HS-27A (cell line): ENCODE measurements at regions not wholly inside any gene's neighbourhood (a gene's known extent, or its start where the extent isn't known, plus 50 kb on each side); places are given as distances from the start of the nearest gene placed in this dataset.
"Not testable (repeated sequence)": the region's sequence is repeated elsewhere in the genome, so short reads cannot be mapped to it uniquely, and the experiment has no call there.

Source experiments
- DNase-seq: peaks from one replicate; pipeline ENCODE4 v3.0.0-alpha.2; 2012; ENCODE audit warnings: low read depth, missing footprints

- DNase-seq = no peak
Measured at GRCh38 chr6:79810185-79810705, 137.1 kb downstream of the ELOVL4 start.

- no peak for DNase-seq
Measured at GRCh38 chr6:79808921-79809320, 138.4 kb downstream of the ELOVL4 start.

GRCh38 chr6:79806661-79807060 lies 140.7 kb downstream of the ELOVL4 start:
- DNase-seq = not testable (repeated sequence)

GRCh38 chr6:79804732-79805131 lies 142.6 kb downstream of the ELOVL4 start:
- no peak for DNase-seq

- DNase-seq = no peak
Measured at GRCh38 chr6:79803917-79804316, 143.4 kb downstream of the ELOVL4 start.

- DNase-seq = no peak
Measured at GRCh38 chr6:79802657-79803300, 144.6 kb downstream of the ELOVL4 start.

GRCh38 chr6:79801362-79801761 lies 146.0 kb downstream of the ELOVL4 start:
- DNase-seq = no peak

GRCh38 chr6:79798841-79799240 lies 148.5 kb downstream of the ELOVL4 start:
- no peak for DNase-seq

- no peak for DNase-seq
Measured at GRCh38 chr6:79797912-79798311, 149.4 kb downstream of the ELOVL4 start.

- DNase-seq = no peak
Measured at GRCh38 chr6:79797163-79797764, 150.1 kb downstream of the ELOVL4 start.

GRCh38 chr6:79796197-79796596 lies 151.2 kb downstream of the ELOVL4 start:
- DNase-seq = no peak

- DNase-seq = no peak
Measured at GRCh38 chr6:79789896-79790295, 157.5 kb downstream of the ELOVL4 start.

GRCh38 chr6:79788756-79789155 lies 157.6 kb downstream of the SH3BGRL2 start:
- DNase-seq = no peak

GRCh38 chr6:79787626-79788025 lies 156.5 kb downstream of the SH3BGRL2 start:
- DNase-seq = no peak

GRCh38 chr6:79784395-79784753 lies 153.2 kb downstream of the SH3BGRL2 start:
- no peak for DNase-seq

GRCh38 chr6:79783670-79784394 lies 152.7 kb downstream of the SH3BGRL2 start:
- DNase-seq = no peak

GRCh38 chr6:79782792-79783580 lies 151.9 kb downstream of the SH3BGRL2 start:
- DNase-seq = no peak

- DNase-seq = no peak
Measured at GRCh38 chr6:79781916-79782315, 150.8 kb downstream of the SH3BGRL2 start.

GRCh38 chr6:79780881-79781280 lies 149.8 kb downstream of the SH3BGRL2 start:
- no peak for DNase-seq

- no peak for DNase-seq
Measured at GRCh38 chr6:79778816-79779215, 147.7 kb downstream of the SH3BGRL2 start.

- DNase-seq = peak; percentile 19
Measured at GRCh38 chr6:79777713-79778579, 146.8 kb downstream of the SH3BGRL2 start.
